Pancreas (tissue), 10 donors: ENCODE measurements at regions not wholly inside any gene's neighbourhood (a gene's known extent, or its start where the extent isn't known, plus 50 kb on each side); places are given as distances from the start of the nearest gene placed in this dataset.

Source experiments
- ATAC-seq, 4 donors: fragments of 200-7000 bp; cut with Tn5 transposase; one replicate each; pipeline versions ENCODE4 v1.8.0 to v1.9.1; 2020; ENCODE audit warnings: mild to moderate bottlenecking in 4 of 4, moderate library complexity in 4 of 4
- DNase-seq, 6 donors: peaks; one replicate each; pipeline ENCODE4 v3.0.0-alpha.2; 2020
- FAIRE-seq: peaks from 2 replicates; lab custom pipeline; 2012; peaks lifted over from hg19 to GRCh38; lab: Jason Lieb, UNC
- H3K27ac ChIP-seq, 4 donors: fragments of 200-600 bp; sonication (generic); 1 replicate in 3 of 4; 2 replicates in 1 of 4; pipeline versions ENCODE4 v1.5.0 to v1.8.0; 2020
- H3K27me3 ChIP-seq, 4 donors: fragments of 200-600 bp; one replicate each; pipeline ENCODE4 v1.8.0; 2021
- H3K36me3 ChIP-seq, 3 donors: fragments of 200-600 bp; sonication (generic) in 1 of 3; one replicate each; pipeline versions ENCODE4 v1.5.0 to v1.8.0; 2020 to 2021
- H3K4me1 ChIP-seq, 3 donors: fragments of 200-600 bp; one replicate each; pipeline ENCODE4 v1.8.0; 2021
- H3K4me3 ChIP-seq, 4 donors: fragments of 200-600 bp; sonication (generic) in 2 of 4; one replicate each; pipeline versions ENCODE4 v1.5.0 to v1.8.0; 2020 to 2021
- H3K9me3 ChIP-seq, 4 donors: fragments of 200-600 bp; one replicate each; pipeline ENCODE4 v1.8.0; 2021
- WGBS, 2 donors: extraction: QIAGEN DNeasy Blood & Tissue Kit; methylation state at CpG; one replicate each; pipeline ENCODE4 v1.1.7; 2013; 5-methylcytosine and 5-hydroxymethylcytosine counted together
- intact Hi-C, 3 donors: fragments of 100-400 bp; cut with DNase I; formaldehyde crosslinking; loops; one replicate each; pipeline versions ENCODE4 v1.11.1 to v1.14.2; 2022
- TF ChIP-seq, protein P1 (sequence below), 4 donors: fragments of 200-600 bp; sonication (generic) in 3 of 4; IDR thresholded peaks; one replicate each; pipeline versions ENCODE4 v1.5.0 to v1.8.0; 2021; ENCODE audit warnings: antibody characterized with exemption in 4 of 4
- donor health status: healthy with polysubstance abuse.
- donor health status: DM: no; HTN: no; CAD: no; lungs with moderate emphysema.
- donor health status: DM: no; HTN: no; CAD: no.
- donor health status: control.
- donor health status: control.
- donor health status: Bipolar disorder and iron deficiency.
- donor health status: DM: yes; HTN: yes; CAD: no.
- donor health status: DM: no; HTN: no; CAD: no.
- donor health status: DM: no; HTN: no; CAD: no.
- donor health status: DM: yes; HTN: yes; CAD: no.

- no peaks in the 10 kb centered on the region for H3K36me3 ChIP-seq
- FAIRE-seq (no peak), DNase-seq (no peak), ATAC-seq (no peak)
- H3K4me3 ChIP-seq, result no peak overlapping the region
- TF ChIP-seq, protein P1, sequence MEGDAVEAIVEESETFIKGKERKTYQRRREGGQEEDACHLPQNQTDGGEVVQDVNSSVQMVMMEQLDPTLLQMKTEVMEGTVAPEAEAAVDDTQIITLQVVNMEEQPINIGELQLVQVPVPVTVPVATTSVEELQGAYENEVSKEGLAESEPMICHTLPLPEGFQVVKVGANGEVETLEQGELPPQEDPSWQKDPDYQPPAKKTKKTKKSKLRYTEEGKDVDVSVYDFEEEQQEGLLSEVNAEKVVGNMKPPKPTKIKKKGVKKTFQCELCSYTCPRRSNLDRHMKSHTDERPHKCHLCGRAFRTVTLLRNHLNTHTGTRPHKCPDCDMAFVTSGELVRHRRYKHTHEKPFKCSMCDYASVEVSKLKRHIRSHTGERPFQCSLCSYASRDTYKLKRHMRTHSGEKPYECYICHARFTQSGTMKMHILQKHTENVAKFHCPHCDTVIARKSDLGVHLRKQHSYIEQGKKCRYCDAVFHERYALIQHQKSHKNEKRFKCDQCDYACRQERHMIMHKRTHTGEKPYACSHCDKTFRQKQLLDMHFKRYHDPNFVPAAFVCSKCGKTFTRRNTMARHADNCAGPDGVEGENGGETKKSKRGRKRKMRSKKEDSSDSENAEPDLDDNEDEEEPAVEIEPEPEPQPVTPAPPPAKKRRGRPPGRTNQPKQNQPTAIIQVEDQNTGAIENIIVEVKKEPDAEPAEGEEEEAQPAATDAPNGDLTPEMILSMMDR (IDR thresholded peaks at IDR 0.05), result no peak
- intact Hi-C loops, result no loop called here
- WGBS, 2 donors, result 85 to 92% methylated on average over 1 of the region's 1 CpG
- H3K27me3 ChIP-seq, result no peaks in the 10 kb centered on the region
- no peaks in the 10 kb centered on the region for H3K9me3 ChIP-seq
- peaks cover 0 to 18% (median 16%) of the 10 kb centered on the region in 3 donors for H3K4me1 ChIP-seq
- H3K27ac ChIP-seq, result no peak overlapping the region
Observed at GRCh38 chr1:58861076-58861475, 77.2 kb upstream of the JUN start.

DNA sequence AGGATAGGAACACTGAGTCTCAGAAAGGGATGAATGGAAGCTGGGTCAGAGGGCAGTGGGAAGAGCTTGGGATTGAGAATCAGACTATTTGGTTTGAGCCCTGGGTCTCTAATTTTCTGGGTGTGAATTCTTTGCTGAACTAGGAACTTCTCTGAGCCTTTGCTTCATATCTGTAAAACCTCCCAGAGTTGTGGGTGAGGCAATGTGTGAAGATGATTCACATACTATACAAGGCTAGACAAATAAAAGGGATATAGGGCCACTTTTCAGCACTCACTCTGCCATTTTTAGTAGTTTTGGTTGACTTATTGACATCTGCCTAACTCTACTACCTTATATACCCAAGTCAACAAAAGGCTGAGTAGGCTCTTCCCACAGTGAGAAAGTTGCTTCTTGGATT, 77.7 kb upstream of the JUN start:
- TF ChIP-seq, protein P1 (IDR thresholded peaks at IDR 0.05), result no peak
- no peak for FAIRE-seq
- Histone ChIP-seq H3K36me3 (no peaks in the 10 kb centered on the region), H3K4me1 (peaks cover 0 to 15% (median 14%) of the 10 kb centered on the region in 3 donors), H3K9me3 (no peaks in the 10 kb centered on the region), H3K27ac (no peak overlapping the region), H3K4me3 (no peak overlapping the region), H3K27me3 (no peaks in the 10 kb centered on the region)
- no peak for DNase-seq
- ATAC-seq, result no peak
- intact Hi-C loops, result no loop called here

DNA sequence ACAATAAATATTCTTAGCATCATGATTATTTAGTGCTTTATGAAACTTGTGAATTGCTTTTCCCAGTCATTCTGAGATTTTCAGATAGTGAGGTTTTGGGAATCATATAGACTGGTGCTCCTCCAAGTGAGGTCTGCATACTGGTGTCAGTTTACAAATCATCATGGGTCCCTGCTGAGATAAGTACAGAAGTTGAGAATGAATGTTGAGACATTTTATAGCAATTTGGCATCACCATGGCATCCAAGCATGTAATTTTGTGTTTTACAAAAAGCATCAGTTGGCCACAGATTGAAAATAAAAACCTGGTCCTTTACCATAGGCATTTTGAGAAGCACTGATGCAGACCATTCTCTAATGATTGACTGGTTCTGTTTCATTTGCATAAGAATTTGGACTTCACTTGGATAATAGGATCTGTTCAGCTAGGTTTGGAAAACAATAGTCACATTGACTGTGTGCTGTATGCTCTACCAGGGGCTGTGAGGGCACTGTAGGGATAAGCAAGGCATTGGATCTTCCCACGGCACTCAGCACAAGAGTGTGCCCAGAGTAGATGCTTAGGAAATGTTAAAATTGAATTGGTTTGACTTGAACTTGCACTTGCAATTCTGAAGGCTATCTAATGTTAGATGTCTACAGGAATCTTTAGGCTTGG, 79.0 kb upstream of the JUN start:
- H3K4me1 ChIP-seq, result peaks cover 0 to 11% (median 8%) of the 10 kb centered on the region in 3 donors
- H3K9me3 ChIP-seq, result no peaks in the 10 kb centered on the region
- H3K27me3 ChIP-seq, result no peaks in the 10 kb centered on the region
- no peaks in the 10 kb centered on the region for H3K36me3 ChIP-seq
- DNase-seq (no peak), FAIRE-seq (no peak), ATAC-seq (no peak)
- TF ChIP-seq, protein P1 (IDR thresholded peaks at IDR 0.05), result no peak
- intact Hi-C loops, result no loop called here
- H3K4me3 ChIP-seq, result no peak overlapping the region
- 87 to 89% methylated on average over 1 of the region's 1 CpG for whole genome bisulfite sequencing, 2 donors
- no peak overlapping the region for H3K27ac ChIP-seq

GRCh38 chr1:58864654-58865053, 80.8 kb upstream of the JUN start:
- no peak for ATAC-seq
- WGBS, 2 donors, result 86 to 88% methylated on average over 2 of the region's 2 CpGs
- no peaks in the 10 kb centered on the region for H3K36me3 ChIP-seq
- no peak overlapping the region for H3K4me3 ChIP-seq
- TF ChIP-seq, protein P1 (IDR thresholded peaks at IDR 0.05), result no peak
- H3K27ac ChIP-seq, result no peak overlapping the region
- H3K4me1 ChIP-seq, result peaks cover 0 to 5% (median 0%) of the 10 kb centered on the region in 3 donors
- FAIRE-seq, result no peak
- DNase-seq, result no peak
- H3K27me3 ChIP-seq, result no peaks in the 10 kb centered on the region
- no peaks in the 10 kb centered on the region for H3K9me3 ChIP-seq
- intact Hi-C loops, result no loop called here

- ATAC-seq, result no peak
- DNase-seq, result no peak
- Histone ChIP-seq H3K36me3 (no peaks in the 10 kb centered on the region), H3K4me3 (no peak overlapping the region), H3K9me3 (no peaks in the 10 kb centered on the region), H3K27me3 (no peaks in the 10 kb centered on the region), H3K27ac (no peak overlapping the region), H3K4me1 (peaks cover 0 to 6% (median 5%) of the 10 kb centered on the region in 3 donors)
- 94 to 100% methylated on average over 2 of the region's 2 CpGs for WGBS, 2 donors
- TF ChIP-seq, protein P1 (IDR thresholded peaks at IDR 0.05), result no peak
- intact Hi-C loops, result no loop called here
- no peak for FAIRE-seq
Observed at GRCh38 chr1:58866578-58866977, 82.7 kb upstream of the JUN start.
